Loucy (cell line): ENCODE measurements at regions not wholly inside any gene's neighbourhood (a gene's known extent, or its start where the extent isn't known, plus 50 kb on each side); places are given as distances from the start of the nearest gene placed in this dataset.

Source experiments
- EZH2phosphoT487 ChIP-seq: fragments of 200-600 bp; IDR thresholded peaks from 2 replicates; pipeline ENCODE4 v1.6.1; 2018; ENCODE audit warnings: antibody characterized with exemption, mild to moderate bottlenecking, moderate library complexity, borderline replicate concordance
- TF ChIP-seq, protein P1 (sequence below): fragments of 200-600 bp; sonication (generic); conservative IDR thresholded peaks from 2 replicates; pipeline ENCODE4 v1.5.1; 2014; ENCODE audit warnings: mild to moderate bottlenecking, antibody characterized with exemption, low read length

DNA sequence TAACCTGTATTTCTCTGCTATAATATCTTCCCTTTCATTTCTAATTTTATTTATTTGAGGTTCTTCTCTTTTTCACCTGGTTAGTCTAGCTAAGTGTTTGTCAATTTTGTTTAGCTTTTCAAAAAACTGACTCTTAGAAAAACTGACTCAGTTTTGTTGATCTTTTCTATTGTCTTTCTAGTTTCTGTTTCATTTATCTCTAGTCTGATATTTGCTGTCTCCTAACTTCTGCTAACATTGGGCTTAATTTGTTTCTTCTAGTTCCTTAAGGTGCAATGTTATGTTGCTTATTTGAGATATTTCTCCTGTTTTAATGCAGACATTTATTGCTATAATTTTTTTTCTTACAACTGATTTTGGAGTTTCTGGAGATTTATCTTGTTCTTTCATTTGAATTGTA lies 1011.0 kb downstream of the EPHA7 start:
- TF ChIP-seq, protein P1, sequence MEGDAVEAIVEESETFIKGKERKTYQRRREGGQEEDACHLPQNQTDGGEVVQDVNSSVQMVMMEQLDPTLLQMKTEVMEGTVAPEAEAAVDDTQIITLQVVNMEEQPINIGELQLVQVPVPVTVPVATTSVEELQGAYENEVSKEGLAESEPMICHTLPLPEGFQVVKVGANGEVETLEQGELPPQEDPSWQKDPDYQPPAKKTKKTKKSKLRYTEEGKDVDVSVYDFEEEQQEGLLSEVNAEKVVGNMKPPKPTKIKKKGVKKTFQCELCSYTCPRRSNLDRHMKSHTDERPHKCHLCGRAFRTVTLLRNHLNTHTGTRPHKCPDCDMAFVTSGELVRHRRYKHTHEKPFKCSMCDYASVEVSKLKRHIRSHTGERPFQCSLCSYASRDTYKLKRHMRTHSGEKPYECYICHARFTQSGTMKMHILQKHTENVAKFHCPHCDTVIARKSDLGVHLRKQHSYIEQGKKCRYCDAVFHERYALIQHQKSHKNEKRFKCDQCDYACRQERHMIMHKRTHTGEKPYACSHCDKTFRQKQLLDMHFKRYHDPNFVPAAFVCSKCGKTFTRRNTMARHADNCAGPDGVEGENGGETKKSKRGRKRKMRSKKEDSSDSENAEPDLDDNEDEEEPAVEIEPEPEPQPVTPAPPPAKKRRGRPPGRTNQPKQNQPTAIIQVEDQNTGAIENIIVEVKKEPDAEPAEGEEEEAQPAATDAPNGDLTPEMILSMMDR, result no peak
- no peak for TF ChIP-seq EZH2phosphoT487
